Psoas muscle (tissue), 7 donors: ENCODE measurements at regions not wholly inside any gene's neighbourhood (a gene's known extent, or its start where the extent isn't known, plus 50 kb on each side); places are given as distances from the start of the nearest gene placed in this dataset.

Experiments
- ATAC-seq, 4 donors: fragments of 200-7000 bp; cut with Tn5 transposase; one replicate each; pipeline ENCODE4 v1.9.1; 2020; ENCODE audit warnings: moderate library complexity in 3 of 4, mild to moderate bottlenecking in 2 of 4
- DNase-seq, 2 donors: peaks; one replicate each; pipeline ENCODE4 v3.0.0-alpha.2; 2020
- H3K27ac ChIP-seq: fragments of 200-600 bp; one replicate; pipeline ENCODE4 v1.8.0; 2022
- H3K27me3 ChIP-seq, 3 donors: fragments of 200-600 bp in 1 of 3; one replicate each; pipeline versions ENCODE4 v1.6.1 to v1.8.0; 2013 to 2022; ENCODE audit warnings: low read length in 2 of 3, mild to moderate bottlenecking in 2 of 3, moderate library complexity in 1 of 3; ENCODE audit not compliant: insufficient read depth in 3 of 3
- H3K36me3 ChIP-seq, 2 donors: fragments of 200-600 bp in 1 of 2; one replicate each; pipeline versions ENCODE4 v1.6.1 to v1.8.0; 2013 to 2022; ENCODE audit warnings: low read depth in 1 of 2, mild to moderate bottlenecking in 1 of 2, moderate library complexity in 1 of 2; ENCODE audit not compliant: insufficient read depth in 1 of 2
- H3K4me1 ChIP-seq: fragments of 200-600 bp; one replicate; pipeline ENCODE4 v1.8.0; 2022
- H3K4me3 ChIP-seq: fragments of 200-600 bp; one replicate; pipeline ENCODE4 v1.8.0; 2022; ENCODE audit warnings: mild to moderate bottlenecking
- H3K9me3 ChIP-seq: fragments of 200-600 bp; one replicate; pipeline ENCODE4 v1.8.0; 2022
- WGBS, 3 donors: extraction: QIAGEN DNeasy Blood & Tissue Kit; methylation state at CpG; one replicate each; pipeline versions ENCODE4 v1.1.6 to v1.1.7; 2013; 5-methylcytosine and 5-hydroxymethylcytosine counted together
- intact Hi-C, 2 donors: fragments of 100-400 bp; cut with DNase I; formaldehyde crosslinking; loops; one replicate each; pipeline versions ENCODE4 v1.11.0 to v1.14.2; 2022
- TF ChIP-seq, protein P1 (sequence below): fragments of 200-600 bp; IDR thresholded peaks from one replicate; pipeline ENCODE4 v1.8.0; 2022; ENCODE audit warnings: antibody characterized with exemption
- donor health status: healthy with polysubstance abuse.
- donor health status: DM: no; HTN: no; CAD: no; lungs with moderate emphysema.
- donor health status: Bipolar disorder and iron deficiency.
- donor health status: healthy.
- donor health status: DM: yes; HTN: yes; CAD: no.
- donor health status: DM: no; HTN: no; CAD: no.
- donor health status: DM: yes; HTN: yes; CAD: no.

DNA sequence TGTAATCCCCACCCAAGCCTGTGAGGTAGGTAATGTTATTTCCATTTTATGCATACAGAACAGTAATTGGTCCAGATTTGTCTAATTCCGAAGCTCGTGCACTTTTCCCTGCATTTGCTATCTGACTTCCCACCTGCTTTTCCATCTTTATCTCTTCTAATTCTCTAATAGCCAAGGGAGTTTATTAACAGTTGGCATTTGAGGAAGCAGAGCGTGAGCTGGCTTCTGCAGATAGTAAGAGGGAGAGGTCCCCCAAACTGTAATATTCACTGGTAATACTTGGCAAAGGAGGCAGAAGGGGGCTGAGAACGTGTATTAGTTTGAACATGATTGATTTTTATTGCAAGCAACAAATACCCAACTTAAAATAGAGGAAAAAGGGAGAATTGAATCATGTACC lies 110.8 kb upstream of the SPON1 start:
- no peak overlapping the region for H3K4me3 ChIP-seq
- intact Hi-C loops: no loop called here
- WGBS, 3 donors: 73 to 78% (median 75%) methylated on average over 4 of the region's 4 CpGs
- no peaks in the 10 kb centered on the region for H3K9me3 ChIP-seq
- TF ChIP-seq, protein P1, sequence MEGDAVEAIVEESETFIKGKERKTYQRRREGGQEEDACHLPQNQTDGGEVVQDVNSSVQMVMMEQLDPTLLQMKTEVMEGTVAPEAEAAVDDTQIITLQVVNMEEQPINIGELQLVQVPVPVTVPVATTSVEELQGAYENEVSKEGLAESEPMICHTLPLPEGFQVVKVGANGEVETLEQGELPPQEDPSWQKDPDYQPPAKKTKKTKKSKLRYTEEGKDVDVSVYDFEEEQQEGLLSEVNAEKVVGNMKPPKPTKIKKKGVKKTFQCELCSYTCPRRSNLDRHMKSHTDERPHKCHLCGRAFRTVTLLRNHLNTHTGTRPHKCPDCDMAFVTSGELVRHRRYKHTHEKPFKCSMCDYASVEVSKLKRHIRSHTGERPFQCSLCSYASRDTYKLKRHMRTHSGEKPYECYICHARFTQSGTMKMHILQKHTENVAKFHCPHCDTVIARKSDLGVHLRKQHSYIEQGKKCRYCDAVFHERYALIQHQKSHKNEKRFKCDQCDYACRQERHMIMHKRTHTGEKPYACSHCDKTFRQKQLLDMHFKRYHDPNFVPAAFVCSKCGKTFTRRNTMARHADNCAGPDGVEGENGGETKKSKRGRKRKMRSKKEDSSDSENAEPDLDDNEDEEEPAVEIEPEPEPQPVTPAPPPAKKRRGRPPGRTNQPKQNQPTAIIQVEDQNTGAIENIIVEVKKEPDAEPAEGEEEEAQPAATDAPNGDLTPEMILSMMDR: no peak
- ATAC-seq (no peak), DNase-seq (no peak)
- H3K27me3 ChIP-seq: no peaks in the 10 kb centered on the region
- H3K36me3 ChIP-seq: no peaks in the 10 kb centered on the region
- no peaks in the 10 kb centered on the region for H3K4me1 ChIP-seq
- no peak overlapping the region for H3K27ac ChIP-seq

DNA sequence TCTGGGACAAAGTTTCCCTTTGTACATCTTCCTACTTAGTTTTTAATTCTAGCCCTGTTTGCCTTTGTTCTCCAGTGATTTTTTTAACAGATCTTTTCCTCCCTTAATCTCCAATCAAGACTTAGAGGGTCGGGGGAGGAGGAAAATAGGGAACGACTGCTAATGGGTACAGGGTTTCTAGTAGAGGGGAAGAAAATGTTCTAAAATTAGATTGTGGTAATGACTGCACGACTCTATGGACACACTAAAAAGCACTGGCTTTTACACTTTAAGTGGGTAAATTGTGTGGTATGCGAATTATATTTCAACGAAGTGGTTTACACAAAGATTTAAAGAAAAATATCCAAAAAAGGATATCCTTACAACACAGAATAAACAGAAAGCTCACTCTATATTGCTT lies 110.0 kb upstream of the SPON1 start:
- WGBS, 3 donors: 66 to 70% (median 67%) methylated on average over 5 of the region's 5 CpGs
- Histone ChIP-seq H3K4me1 (no peaks in the 10 kb centered on the region), H3K36me3 (no peaks in the 10 kb centered on the region), H3K27ac (no peak overlapping the region), H3K9me3 (no peaks in the 10 kb centered on the region), H3K4me3 (no peak overlapping the region), H3K27me3 (no peaks in the 10 kb centered on the region)
- DNase-seq: no peak
- TF ChIP-seq, protein P1: no peak
- intact Hi-C loops: no loop called here
- no peak for ATAC-seq

DNA sequence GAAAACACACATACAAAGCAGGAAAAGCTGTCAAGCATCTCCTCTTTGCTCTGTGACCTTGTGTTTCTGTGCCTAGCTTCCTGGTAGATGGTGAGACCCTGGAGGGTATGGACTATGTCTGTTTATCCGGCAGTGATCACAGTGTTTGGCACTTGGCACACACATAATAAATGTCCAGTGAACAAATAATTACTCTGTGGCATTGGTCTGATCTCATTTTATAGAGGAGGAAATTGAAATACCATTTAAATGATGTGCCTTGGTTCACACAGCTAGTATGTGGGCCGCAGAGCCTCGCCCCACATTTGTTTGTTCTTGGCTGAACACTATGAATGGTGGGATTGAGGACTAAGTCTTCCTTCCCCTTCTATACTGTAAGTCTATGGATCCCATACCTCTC lies 104.7 kb upstream of the SPON1 start:
- TF ChIP-seq, protein P1: no peak
- DNase-seq: no peak
- Histone ChIP-seq H3K27ac (no peak overlapping the region), H3K9me3 (no peaks in the 10 kb centered on the region), H3K4me3 (no peak overlapping the region), H3K27me3 (no peaks in the 10 kb centered on the region), H3K36me3 (no peaks in the 10 kb centered on the region), H3K4me1 (no peaks in the 10 kb centered on the region)
- no peak for ATAC-seq
- WGBS, 3 donors: 90 to 96% (median 93%) methylated on average over 3 of the region's 3 CpGs
- intact Hi-C loops: no loop called here

DNA sequence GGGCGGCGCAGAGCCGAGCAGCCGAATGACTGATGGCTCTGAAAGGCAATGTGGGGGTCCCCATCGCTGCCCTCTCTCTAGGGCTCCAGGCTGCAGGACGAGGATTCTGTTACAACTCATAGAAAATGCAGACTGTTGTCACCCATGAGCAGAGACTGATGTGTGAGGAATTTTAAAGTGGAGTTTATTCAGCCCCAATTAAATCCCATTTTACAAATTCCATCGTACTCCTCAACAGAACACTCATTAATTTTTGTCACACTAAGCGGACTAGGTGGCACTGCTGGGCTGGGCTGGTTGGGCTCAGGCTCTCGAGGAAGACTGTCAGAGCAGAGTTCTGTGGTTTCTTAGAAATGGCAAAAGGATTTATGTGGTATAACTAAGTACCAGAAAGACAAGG lies 102.6 kb upstream of the SPON1 start:
- H3K4me1 ChIP-seq: no peaks in the 10 kb centered on the region
- H3K36me3 ChIP-seq: no peaks in the 10 kb centered on the region
- TF ChIP-seq, protein P1: no peak
- H3K4me3 ChIP-seq: no peak overlapping the region
- no peaks in the 10 kb centered on the region for H3K27me3 ChIP-seq
- no peaks in the 10 kb centered on the region for H3K9me3 ChIP-seq
- intact Hi-C loops: no loop called here
- ATAC-seq (no peak), DNase-seq (no peak)
- no peak overlapping the region for H3K27ac ChIP-seq
- WGBS, 3 donors: 30 to 43% (median 37%) methylated on average over 9 of the region's 9 CpGs

DNA sequence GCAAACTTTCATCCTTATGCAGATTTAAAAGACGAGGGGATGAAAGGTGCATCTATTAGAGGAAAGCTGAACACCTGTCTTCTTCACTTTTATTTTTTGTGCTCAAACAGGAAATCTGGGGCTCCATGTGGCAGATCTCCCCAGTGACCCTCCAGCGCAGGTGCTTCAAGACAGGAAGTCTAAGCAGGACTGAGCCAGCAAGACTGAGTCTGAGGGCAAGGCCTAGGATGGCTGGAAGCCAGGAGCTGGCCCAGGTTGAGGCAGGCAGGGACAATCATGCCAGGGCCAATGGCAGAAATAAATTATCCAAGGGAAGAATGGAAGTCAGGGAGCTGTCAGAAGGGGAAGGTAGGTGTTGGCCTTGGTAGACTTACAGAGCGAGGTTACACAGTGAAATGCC lies 101.1 kb upstream of the SPON1 start:
- intact Hi-C loops: no loop called here
- DNase-seq: no peak
- Histone ChIP-seq H3K9me3 (no peaks in the 10 kb centered on the region), H3K4me1 (no peaks in the 10 kb centered on the region), H3K4me3 (no peak overlapping the region), H3K27ac (no peak overlapping the region), H3K36me3 (no peaks in the 10 kb centered on the region), H3K27me3 (no peaks in the 10 kb centered on the region)
- no peak for ATAC-seq
- WGBS, 3 donors: 77 to 82% (median 80%) methylated on average over 3 of the region's 3 CpGs
- TF ChIP-seq, protein P1: no peak
